SK-N-SH treated with all-trans-retinoic acid at 6 μM for 48 hours (cell line): ENCODE measurements at regions not wholly inside any gene's neighbourhood (a gene's known extent, or its start where the extent isn't known, plus 50 kb on each side); places are given as distances from the start of the nearest gene placed in this dataset.

ENCODE experiments used
- ATAC-seq: fragments of 200-7000 bp; cut with Tn5 transposase; 3 replicates; pipeline ENCODE4 v1.9.1; 2020; ENCODE audit warnings: mild to moderate bottlenecking, moderate library complexity
- ARNTL ChIP-seq: fragments of 450-650 bp; formaldehyde crosslinking; IDR thresholded peaks from 2 replicates; pipeline ENCODE4 v1.5.0; 2020; ENCODE audit warnings: low read depth, mild to moderate bottlenecking, moderate library complexity, borderline replicate concordance
- BACH2 ChIP-seq: fragments of 250-450 bp; sonication (Bioruptor Pico); IDR thresholded peaks from 2 replicates; pipeline ENCODE4 v1.9.0; 2021; ENCODE audit warnings: mild to moderate bottlenecking, borderline replicate concordance
- CSDC2 ChIP-seq: fragments of 250-450 bp; sonication (Bioruptor Pico); IDR thresholded peaks from 2 replicates; pipeline ENCODE4 v1.5.0; 2020; ENCODE audit warnings: mild to moderate bottlenecking, moderate library complexity
- ESRRG ChIP-seq: fragments of 250-450 bp; sonication (Bioruptor Pico); IDR thresholded peaks from 2 replicates; pipeline ENCODE4 v1.6.1; 2021; ENCODE audit warnings: mild to moderate bottlenecking
- GLIS3 ChIP-seq: fragments of 250-450 bp; sonication (Bioruptor Pico); IDR thresholded peaks from 2 replicates; pipeline ENCODE4 v1.5.0; 2020; ENCODE audit warnings: mild to moderate bottlenecking, moderate library complexity
- ISL1 ChIP-seq: fragments of 250-450 bp; sonication (Bioruptor Pico); IDR thresholded peaks from 2 replicates; pipeline ENCODE4 v2.1.2; 2022; ENCODE audit warnings: mild to moderate bottlenecking, moderate library complexity
- OSR1 ChIP-seq: fragments of 250-450 bp; sonication (Bioruptor Pico); IDR thresholded peaks from 2 replicates; pipeline ENCODE4 v1.8.0; 2022; ENCODE audit warnings: moderate library complexity, mild to moderate bottlenecking, inconsistent platforms
- RARB ChIP-seq: fragments of 250-450 bp; sonication (Bioruptor Pico); IDR thresholded peaks from 2 replicates; pipeline ENCODE4 v1.8.0; 2021; ENCODE audit warnings: mild to moderate bottlenecking, moderate library complexity
- SNAI2 ChIP-seq: fragments of 250-450 bp; sonication (Bioruptor Pico); IDR thresholded peaks from 2 replicates; pipeline ENCODE4 v1.5.0; 2020; ENCODE audit warnings: mild to moderate bottlenecking, moderate library complexity
- TCF4 ChIP-seq: fragments of 250-450 bp; sonication (Bioruptor Pico); IDR thresholded peaks from 2 replicates; pipeline ENCODE4 v1.8.0; 2021; ENCODE audit warnings: mild to moderate bottlenecking, moderate library complexity, borderline replicate concordance
- TOX ChIP-seq: fragments of 250-450 bp; sonication (Bioruptor Pico); IDR thresholded peaks from 2 replicates; pipeline ENCODE4 v1.8.0; 2021; ENCODE audit warnings: mild to moderate bottlenecking, moderate library complexity, borderline replicate concordance
- ZC3H10 ChIP-seq: fragments of 250-450 bp; sonication (Bioruptor Pico); IDR thresholded peaks from 2 replicates; pipeline ENCODE4 v1.5.1; 2021; ENCODE audit warnings: mild to moderate bottlenecking, moderate library complexity
- ZFP3 ChIP-seq: fragments of 250-450 bp; sonication (Bioruptor Pico); IDR thresholded peaks from 2 replicates; pipeline ENCODE4 v1.5.0; 2020; ENCODE audit warnings: mild to moderate bottlenecking, moderate library complexity
- ZFP30 ChIP-seq: fragments of 450-650 bp; formaldehyde crosslinking; IDR thresholded peaks from 2 replicates; pipeline ENCODE4 v1.5.0; 2022; ENCODE audit warnings: mild to moderate bottlenecking, moderate library complexity
- ZNF565 ChIP-seq: fragments of 450-650 bp; formaldehyde crosslinking; conservative IDR thresholded peaks from 2 replicates; pipeline ENCODE4 v1.5.0; 2020; ENCODE audit warnings: low read depth, mild to moderate bottlenecking, moderate library complexity
- ZNF70 ChIP-seq: fragments of 450-650 bp; formaldehyde crosslinking; IDR thresholded peaks from 2 replicates; pipeline ENCODE4 v1.5.0; 2020; ENCODE audit warnings: mild to moderate bottlenecking, moderate library complexity
- ZNF8 ChIP-seq: fragments of 450-650 bp; formaldehyde crosslinking; IDR thresholded peaks from 2 replicates; pipeline ENCODE4 v1.5.0; 2020; ENCODE audit warnings: mild to moderate bottlenecking, moderate library complexity
- TF ChIP-seq, protein P1 (sequence below): fragments of 250-450 bp; sonication (Bioruptor Pico); IDR thresholded peaks from 2 replicates; pipeline ENCODE4 v1.5.1; 2021; ENCODE audit warnings: mild to moderate bottlenecking, moderate library complexity
- TF ChIP-seq, protein P2 (sequence below): fragments of 250-450 bp; sonication (Bioruptor Pico); IDR thresholded peaks from 2 replicates; pipeline ENCODE4 v1.8.0; 2021; ENCODE audit warnings: low read depth, mild to moderate bottlenecking, moderate library complexity, borderline replicate concordance
- TF ChIP-seq, protein P3 (sequence below): fragments of 250-450 bp; sonication (Bioruptor Pico); IDR thresholded peaks from 2 replicates; pipeline ENCODE4 v1.5.1; 2020; ENCODE audit warnings: low read depth, mild to moderate bottlenecking, moderate library complexity

DNA sequence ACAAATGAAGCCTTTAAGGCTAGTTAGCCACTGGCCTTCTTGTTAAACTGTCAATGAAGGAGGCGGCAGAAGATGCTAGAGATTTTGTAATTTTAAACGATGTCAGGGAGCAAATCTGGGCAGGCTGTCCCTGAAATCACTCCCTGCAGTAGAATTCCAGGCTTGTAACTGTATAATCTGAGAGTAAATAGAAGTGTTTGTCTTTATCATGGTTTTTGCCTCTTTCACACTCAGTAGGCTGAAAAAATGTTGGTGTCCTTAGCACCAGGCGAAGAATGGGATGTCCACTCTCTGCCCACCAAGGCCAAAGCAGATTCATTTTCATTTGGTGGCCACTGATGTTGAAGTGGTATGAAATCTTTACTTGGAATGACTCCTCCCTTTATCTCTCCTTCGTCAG, 136.9 kb upstream of the THSD7B start:
- TF ChIP-seq, protein P1, sequence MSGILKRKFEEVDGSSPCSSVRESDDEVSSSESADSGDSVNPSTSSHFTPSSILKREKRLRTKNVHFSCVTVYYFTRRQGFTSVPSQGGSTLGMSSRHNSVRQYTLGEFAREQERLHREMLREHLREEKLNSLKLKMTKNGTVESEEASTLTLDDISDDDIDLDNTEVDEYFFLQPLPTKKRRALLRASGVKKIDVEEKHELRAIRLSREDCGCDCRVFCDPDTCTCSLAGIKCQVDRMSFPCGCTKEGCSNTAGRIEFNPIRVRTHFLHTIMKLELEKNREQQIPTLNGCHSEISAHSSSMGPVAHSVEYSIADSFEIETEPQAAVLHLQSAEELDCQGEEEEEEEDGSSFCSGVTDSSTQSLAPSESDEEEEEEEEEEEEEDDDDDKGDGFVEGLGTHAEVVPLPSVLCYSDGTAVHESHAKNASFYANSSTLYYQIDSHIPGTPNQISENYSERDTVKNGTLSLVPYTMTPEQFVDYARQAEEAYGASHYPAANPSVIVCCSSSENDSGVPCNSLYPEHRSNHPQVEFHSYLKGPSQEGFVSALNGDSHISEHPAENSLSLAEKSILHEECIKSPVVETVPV (CRISPR knock-in tag), result no peak
- TF ChIP-seq TOX (CRISPR knock-in tag) (no peak), ISL1 (CRISPR knock-in tag) (no peak), ESRRG (CRISPR knock-in tag) (no peak), SNAI2 (CRISPR knock-in tag) (no peak), OSR1 (CRISPR knock-in tag) (no peak), ZNF565 (no peak), ZFP30 (CRISPR knock-in tag) (no peak), ZC3H10 (no peak), ZFP3 (CRISPR knock-in tag) (no peak)
- TF ChIP-seq, all 23 proteins: peak for 0
- ATAC-seq, result no peak

DNA sequence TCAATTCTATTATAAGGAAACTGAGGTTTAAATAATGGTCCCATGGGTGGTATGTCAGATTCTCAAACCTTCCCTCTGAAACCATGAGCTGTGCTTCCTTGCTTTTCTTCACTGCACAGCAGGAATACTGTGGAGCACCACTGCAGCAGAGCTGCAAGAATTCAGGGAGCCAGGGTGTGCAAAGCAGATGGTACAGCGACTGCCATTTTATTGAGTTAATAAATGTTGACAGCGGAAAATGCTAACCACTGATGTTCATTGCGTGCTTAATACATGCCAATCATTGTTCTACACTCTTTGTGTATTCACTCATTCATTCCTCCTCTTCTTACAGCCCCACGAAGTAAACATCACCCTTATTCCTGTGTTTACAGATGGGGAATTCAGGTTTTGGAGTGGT, 152.2 kb upstream of the THSD7B start:
- no peak for ATAC-seq
- TF ChIP-seq SNAI2 (CRISPR knock-in tag), result no peak
- TF ChIP-seq TOX (CRISPR knock-in tag), result no peak
- TF ChIP-seq OSR1 (CRISPR knock-in tag), result no peak
- TF ChIP-seq, protein P1 (CRISPR knock-in tag), result no peak
- no peak for TF ChIP-seq ZFP3 (CRISPR knock-in tag)
- no peak for TF ChIP-seq ZNF8 (CRISPR knock-in tag)
- TF ChIP-seq ZFP30 (CRISPR knock-in tag), result no peak
- TF ChIP-seq, protein P2, sequence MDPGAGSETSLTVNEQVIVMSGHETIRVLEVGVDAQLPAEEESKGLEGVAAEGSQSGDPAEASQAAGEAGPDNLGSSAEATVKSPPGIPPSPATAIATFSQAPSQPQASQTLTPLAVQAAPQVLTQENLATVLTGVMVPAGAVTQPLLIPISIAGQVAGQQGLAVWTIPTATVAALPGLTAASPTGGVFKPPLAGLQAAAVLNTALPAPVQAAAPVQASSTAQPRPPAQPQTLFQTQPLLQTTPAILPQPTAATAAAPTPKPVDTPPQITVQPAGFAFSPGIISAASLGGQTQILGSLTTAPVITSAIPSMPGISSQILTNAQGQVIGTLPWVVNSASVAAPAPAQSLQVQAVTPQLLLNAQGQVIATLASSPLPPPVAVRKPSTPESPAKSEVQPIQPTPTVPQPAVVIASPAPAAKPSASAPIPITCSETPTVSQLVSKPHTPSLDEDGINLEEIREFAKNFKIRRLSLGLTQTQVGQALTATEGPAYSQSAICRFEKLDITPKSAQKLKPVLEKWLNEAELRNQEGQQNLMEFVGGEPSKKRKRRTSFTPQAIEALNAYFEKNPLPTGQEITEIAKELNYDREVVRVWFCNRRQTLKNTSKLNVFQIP (CRISPR knock-in tag), result no peak
- TF ChIP-seq ESRRG (CRISPR knock-in tag), result no peak
- no peak for TF ChIP-seq ISL1 (CRISPR knock-in tag)
- no peak for TF ChIP-seq RARB (CRISPR knock-in tag)
- TF ChIP-seq GLIS3 (CRISPR knock-in tag), result no peak

DNA sequence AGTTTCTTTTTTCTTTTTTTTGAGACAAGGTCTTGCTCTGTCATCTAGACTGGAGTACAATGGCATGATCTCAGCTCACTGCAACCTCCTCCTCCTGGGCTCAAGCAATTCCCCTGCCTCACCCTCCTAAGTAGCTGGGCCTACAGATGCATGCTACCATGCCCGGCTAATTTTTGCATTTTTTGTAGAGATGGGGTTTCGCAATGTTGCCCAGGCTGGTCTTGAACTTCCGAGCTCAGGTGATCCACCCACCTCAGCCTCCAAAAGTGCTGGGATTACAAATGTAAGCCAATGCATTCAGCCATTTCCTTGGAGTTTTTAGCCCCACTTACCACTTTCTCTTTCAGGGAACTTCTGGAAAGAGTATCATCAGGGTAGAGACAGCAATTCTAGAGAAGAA, 153.3 kb upstream of the THSD7B start:
- ATAC-seq, result no peak
- TF ChIP-seq ZNF565 (no peak), ISL1 (CRISPR knock-in tag) (no peak), ARNTL (CRISPR knock-in tag) (no peak), RARB (CRISPR knock-in tag) (no peak), CSDC2 (CRISPR knock-in tag) (no peak), ZNF70 (no peak), OSR1 (CRISPR knock-in tag) (no peak), ZFP30 (CRISPR knock-in tag) (no peak), GLIS3 (CRISPR knock-in tag) (no peak)
- TF ChIP-seq, protein P3, sequence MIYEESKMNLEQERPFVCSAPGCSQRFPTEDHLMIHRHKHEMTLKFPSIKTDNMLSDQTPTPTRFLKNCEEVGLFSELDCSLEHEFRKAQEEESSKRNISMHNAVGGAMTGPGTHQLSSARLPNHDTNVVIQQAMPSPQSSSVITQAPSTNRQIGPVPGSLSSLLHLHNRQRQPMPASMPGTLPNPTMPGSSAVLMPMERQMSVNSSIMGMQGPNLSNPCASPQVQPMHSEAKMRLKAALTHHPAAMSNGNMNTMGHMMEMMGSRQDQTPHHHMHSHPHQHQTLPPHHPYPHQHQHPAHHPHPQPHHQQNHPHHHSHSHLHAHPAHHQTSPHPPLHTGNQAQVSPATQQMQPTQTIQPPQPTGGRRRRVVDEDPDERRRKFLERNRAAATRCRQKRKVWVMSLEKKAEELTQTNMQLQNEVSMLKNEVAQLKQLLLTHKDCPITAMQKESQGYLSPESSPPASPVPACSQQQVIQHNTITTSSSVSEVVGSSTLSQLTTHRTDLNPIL, result no peak

DNA sequence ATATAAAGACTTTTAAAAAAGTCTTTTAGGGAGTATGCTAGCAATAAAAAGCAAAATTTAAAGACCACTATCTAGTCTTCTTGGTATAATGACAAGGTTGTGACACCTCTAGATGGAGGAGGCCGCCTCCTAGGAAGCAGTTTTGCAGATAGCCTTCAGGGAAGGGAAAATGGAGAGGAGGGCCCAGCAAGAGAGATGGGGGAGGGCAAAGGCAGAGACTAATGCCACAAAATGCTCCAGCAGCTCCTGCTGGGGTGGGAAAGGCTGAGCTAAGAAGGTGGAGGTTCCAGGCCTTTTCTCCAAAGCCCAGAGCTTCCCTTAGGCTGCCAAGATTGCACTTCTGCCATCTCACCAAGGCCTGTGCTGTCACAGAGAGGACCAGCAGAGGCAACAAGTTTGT, 153.9 kb upstream of the THSD7B start:
- no peak for TF ChIP-seq OSR1 (CRISPR knock-in tag)
- no peak for TF ChIP-seq ZC3H10
- no peak for TF ChIP-seq ZNF70
- no peak for TF ChIP-seq BACH2
- TF ChIP-seq TOX (CRISPR knock-in tag), result no peak
- TF ChIP-seq SNAI2 (CRISPR knock-in tag), result no peak
- no peak for TF ChIP-seq ISL1 (CRISPR knock-in tag)
- no peak for TF ChIP-seq CSDC2 (CRISPR knock-in tag)
- TF ChIP-seq, all 23 proteins: peak for 0
- no peak for ATAC-seq

DNA sequence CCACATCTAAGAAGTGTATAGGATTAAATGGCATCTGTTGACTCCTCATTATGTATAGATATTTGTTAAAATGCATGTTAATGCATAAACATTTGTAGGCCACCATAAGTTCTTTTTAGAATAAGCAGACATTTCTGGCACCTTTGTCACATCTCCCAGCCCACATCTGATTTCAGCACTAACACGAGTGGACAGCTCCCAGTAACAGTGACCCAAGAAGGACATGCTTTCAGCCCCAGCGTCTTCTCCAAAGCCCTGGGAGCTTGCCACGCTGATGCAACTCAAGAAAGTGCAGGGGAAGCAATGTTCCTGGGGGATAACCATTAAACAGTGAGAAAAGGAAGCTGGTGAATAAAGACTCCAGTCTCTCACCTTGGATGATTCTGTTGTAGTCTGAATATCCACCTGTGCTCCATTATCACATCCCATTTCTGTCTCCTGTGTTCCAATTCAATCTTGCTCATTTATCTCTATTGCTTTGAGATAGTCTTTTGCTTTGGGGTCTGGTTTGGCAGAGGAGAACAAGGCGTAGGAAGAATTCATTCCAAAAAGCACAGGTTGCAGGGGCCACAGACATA, 182.6 kb upstream of the THSD7B start:
- no peak for TF ChIP-seq CSDC2 (CRISPR knock-in tag)
- TF ChIP-seq, protein P1 (CRISPR knock-in tag), result no peak
- no peak for TF ChIP-seq TCF4 (CRISPR knock-in tag)

More for the DNA sequence above, 182.6 kb upstream of the THSD7B start:
- no peak for ATAC-seq
